ENCODE measurements at regions not wholly inside any gene's neighbourhood (a gene's known extent, or its start where the extent isn't known, plus 50 kb on each side); places are given as distances from the start of the nearest gene placed in this dataset.
"Not testable (repeated sequence)": the region's sequence is repeated elsewhere in the genome, so short reads cannot be mapped to it uniquely, and the experiment has no call there.

DNA sequence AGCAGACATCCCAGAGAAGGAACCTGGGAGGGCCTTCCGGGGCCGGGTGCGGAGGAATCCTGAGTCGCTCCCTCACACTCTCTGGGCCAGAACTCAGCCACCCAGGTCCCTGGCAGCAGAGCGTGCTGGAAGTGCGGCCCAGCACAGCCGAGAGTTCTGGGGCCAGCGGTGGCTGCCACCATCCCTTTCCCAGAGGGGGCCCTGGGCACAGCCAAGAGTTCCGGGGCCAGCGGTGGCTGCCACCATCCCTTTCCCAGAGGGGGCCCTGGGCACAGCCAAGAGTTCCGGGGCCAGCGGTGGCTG is 196.2 kb downstream of the NDUFA10 start:
- TF ChIP-seq EZH2 (IDR thresholded peaks at IDR 0.05; ENCODE audit: low read length): not testable (repeated sequence)
- TF ChIP-seq, protein P1, sequence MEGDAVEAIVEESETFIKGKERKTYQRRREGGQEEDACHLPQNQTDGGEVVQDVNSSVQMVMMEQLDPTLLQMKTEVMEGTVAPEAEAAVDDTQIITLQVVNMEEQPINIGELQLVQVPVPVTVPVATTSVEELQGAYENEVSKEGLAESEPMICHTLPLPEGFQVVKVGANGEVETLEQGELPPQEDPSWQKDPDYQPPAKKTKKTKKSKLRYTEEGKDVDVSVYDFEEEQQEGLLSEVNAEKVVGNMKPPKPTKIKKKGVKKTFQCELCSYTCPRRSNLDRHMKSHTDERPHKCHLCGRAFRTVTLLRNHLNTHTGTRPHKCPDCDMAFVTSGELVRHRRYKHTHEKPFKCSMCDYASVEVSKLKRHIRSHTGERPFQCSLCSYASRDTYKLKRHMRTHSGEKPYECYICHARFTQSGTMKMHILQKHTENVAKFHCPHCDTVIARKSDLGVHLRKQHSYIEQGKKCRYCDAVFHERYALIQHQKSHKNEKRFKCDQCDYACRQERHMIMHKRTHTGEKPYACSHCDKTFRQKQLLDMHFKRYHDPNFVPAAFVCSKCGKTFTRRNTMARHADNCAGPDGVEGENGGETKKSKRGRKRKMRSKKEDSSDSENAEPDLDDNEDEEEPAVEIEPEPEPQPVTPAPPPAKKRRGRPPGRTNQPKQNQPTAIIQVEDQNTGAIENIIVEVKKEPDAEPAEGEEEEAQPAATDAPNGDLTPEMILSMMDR (optimal IDR thresholded peaks at IDR 0.05 in 1 of 3, IDR thresholded peaks at IDR 0.05 in 1 of 3, conservative IDR thresholded peaks at IDR 0.05 in 1 of 3; ENCODE audit: extremely low read depth in 1 of 3, insufficient read depth in 2 of 3, low read length in 3 of 3): not testable (repeated sequence)

Measured in keratinocyte (primary cell).